Kidney epithelial cell (primary cell): ENCODE measurements at regions not wholly inside any gene's neighbourhood (a gene's known extent, or its start where the extent isn't known, plus 50 kb on each side); places are given as distances from the start of the nearest gene placed in this dataset.

ENCODE experiments used
- DNase-seq: peaks from one replicate; pipeline ENCODE4 v3.0.0-alpha.2; 2010; ENCODE audit warnings: low read depth
- H3K27me3 ChIP-seq: 2 replicates; pipeline ENCODE4 v1.6.0; 2011; ENCODE audit warnings: low read length; ENCODE audit not compliant: control insufficient read depth, insufficient read depth
- H3K36me3 ChIP-seq: 2 replicates; pipeline ENCODE4 v1.5.1; 2011; ENCODE audit warnings: low read length; ENCODE audit not compliant: control insufficient read depth, insufficient read depth
- H3K4me3 ChIP-seq: 2 replicates; pipeline ENCODE4 v1.5.1; 2011; ENCODE audit warnings: low read depth, mild to moderate bottlenecking, control low read depth, low read length
- CTCF ChIP-seq: IDR thresholded peaks from 2 replicates; pipeline ENCODE4 v1.5.1; 2011; ENCODE audit warnings: mild to moderate bottlenecking, moderate library complexity, low read length, control low read depth, inconsistent platforms; ENCODE audit not compliant: insufficient read depth, poor library complexity, severe bottlenecking

- no peak for DNase-seq
- Histone ChIP-seq H3K27me3 (no peaks in the 10 kb centered on the region), H3K4me3 (no peak overlapping the region), H3K36me3 (no peaks in the 10 kb centered on the region)
- no peak for TF ChIP-seq CTCF
Observed at GRCh38 chr6:93021235-93021915, 398.0 kb downstream of the EPHA7 start.

- no peak for DNase-seq
- Histone ChIP-seq H3K27me3 (no peaks in the 10 kb centered on the region), H3K4me3 (no peak overlapping the region), H3K36me3 (no peaks in the 10 kb centered on the region)
- TF ChIP-seq CTCF, result no peak
Observed at GRCh38 chr6:93017626-93018025, 401.7 kb downstream of the EPHA7 start.

- Histone ChIP-seq H3K36me3 (no peaks in the 10 kb centered on the region), H3K4me3 (no peak overlapping the region), H3K27me3 (no peaks in the 10 kb centered on the region)
- DNase-seq, result no peak
- no peak for TF ChIP-seq CTCF
Observed at GRCh38 chr6:93017213-93017612, 402.1 kb downstream of the EPHA7 start.

- Histone ChIP-seq H3K27me3 (no peaks in the 10 kb centered on the region), H3K4me3 (no peak overlapping the region), H3K36me3 (no peaks in the 10 kb centered on the region)
- DNase-seq, result no peak
- no peak for TF ChIP-seq CTCF
Observed at GRCh38 chr6:93013054-93013453, 406.3 kb downstream of the EPHA7 start.

GRCh38 chr6:93008375-93008774 is 411.0 kb downstream of the EPHA7 start:
- H3K36me3 ChIP-seq, result no peaks in the 10 kb centered on the region

More at GRCh38 chr6:93008375-93008774, 411.0 kb downstream of the EPHA7 start:
- H3K27me3 ChIP-seq, result no peaks in the 10 kb centered on the region
- H3K4me3 ChIP-seq, result no peak overlapping the region
- no peak for TF ChIP-seq CTCF
- DNase-seq, result no peak
